ENCODE measurements at regions not wholly inside any gene's neighbourhood (a gene's known extent, or its start where the extent isn't known, plus 50 kb on each side); places are given as distances from the start of the nearest gene placed in this dataset.
"Not testable (repeated sequence)": the region's sequence is repeated elsewhere in the genome, so short reads cannot be mapped to it uniquely, and the experiment has no call there.

- in situ Hi-C loops (cut with HindIII; ENCODE audit: low pct_unique_long_range_greater_than_20kb, low sequenced_read_pairs), result no loop called here
Observed at GRCh38 chr13:107649079-107649478, 566.3 kb downstream of the LIG4 start.

GRCh38 chr13:107644136-107644535 is 571.2 kb downstream of the LIG4 start:
- no peak for TF ChIP-seq JUND (IDR thresholded peaks at IDR 0.05; ENCODE audit: low read depth)
- in situ Hi-C loops (cut with HindIII; ENCODE audit: low pct_unique_long_range_greater_than_20kb, low sequenced_read_pairs), result no loop called here
- no peak for DNase-seq (ENCODE audit: low read depth in 1 of 2, low spot score in 1 of 2)

More at GRCh38 chr13:107649079-107649478, 566.3 kb downstream of the LIG4 start:
- TF ChIP-seq JUND (IDR thresholded peaks at IDR 0.05; ENCODE audit: low read depth), result no peak
- DNase-seq (ENCODE audit: low read depth in 1 of 2, low spot score in 1 of 2), result no peak

DNA sequence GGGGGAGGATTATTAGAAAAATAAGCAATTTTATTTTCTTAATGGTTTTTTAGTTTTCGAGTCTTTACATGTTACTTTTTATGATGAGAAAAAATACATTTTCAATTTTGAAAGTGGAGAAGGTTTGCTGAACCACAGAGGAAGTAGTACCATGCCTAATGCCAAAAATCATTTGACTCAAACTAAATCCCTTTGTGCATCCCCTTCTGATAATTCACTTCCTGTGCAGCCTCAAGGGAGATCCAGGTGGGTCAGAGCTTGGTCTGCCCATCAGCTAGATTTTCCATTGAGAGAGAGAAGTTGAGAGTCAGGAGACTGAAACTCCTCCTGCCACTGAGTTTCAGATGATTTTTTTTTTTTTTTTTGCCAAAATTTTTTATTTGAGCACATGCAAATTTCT is 571.7 kb downstream of the LIG4 start:
- no peak for DNase-seq (ENCODE audit: low read depth in 1 of 2, low spot score in 1 of 2)
- no peak for TF ChIP-seq JUND (IDR thresholded peaks at IDR 0.05; ENCODE audit: low read depth)
- in situ Hi-C loops (cut with HindIII; ENCODE audit: low pct_unique_long_range_greater_than_20kb, low sequenced_read_pairs), result no loop called here

GRCh38 chr13:107642831-107643230 is 572.5 kb downstream of the LIG4 start:
- in situ Hi-C loops (cut with HindIII; ENCODE audit: low pct_unique_long_range_greater_than_20kb, low sequenced_read_pairs), result no loop called here
- DNase-seq (ENCODE audit: low read depth in 1 of 2, low spot score in 1 of 2), result no peak
- no peak for TF ChIP-seq JUND (IDR thresholded peaks at IDR 0.05; ENCODE audit: low read depth)

- in situ Hi-C loops (cut with HindIII; ENCODE audit: low pct_unique_long_range_greater_than_20kb, low sequenced_read_pairs), result no loop called here
- no peak for DNase-seq (ENCODE audit: low read depth in 1 of 2, low spot score in 1 of 2)
- TF ChIP-seq JUND (IDR thresholded peaks at IDR 0.05; ENCODE audit: low read depth), result no peak
Observed at GRCh38 chr13:107641574-107641973, 573.8 kb downstream of the LIG4 start.

DNA sequence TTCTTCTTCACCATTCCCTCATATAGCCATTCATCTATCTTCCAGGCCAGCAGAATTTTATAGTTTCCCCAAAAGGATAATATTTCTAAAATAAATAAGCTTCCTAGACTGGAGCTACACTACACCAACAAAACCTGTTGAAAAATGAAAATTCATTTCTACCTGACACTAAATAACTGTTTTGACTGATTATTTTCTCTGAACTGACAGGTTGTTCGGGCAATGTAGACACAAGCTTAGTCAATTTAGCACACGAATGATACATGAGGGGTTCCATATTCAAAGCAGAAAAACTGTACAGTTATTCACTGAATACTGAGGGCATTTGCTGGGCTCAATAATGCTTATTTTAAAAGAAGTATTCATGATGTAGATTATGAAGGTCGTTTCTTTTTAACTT is 589.7 kb downstream of the LIG4 start:
- in situ Hi-C loops (cut with HindIII; ENCODE audit: low pct_unique_long_range_greater_than_20kb, low sequenced_read_pairs), result no loop called here
- TF ChIP-seq JUND (IDR thresholded peaks at IDR 0.05; ENCODE audit: low read depth), result no peak
- DNase-seq (ENCODE audit: low read depth in 1 of 2, low spot score in 1 of 2), result no peak

DNA sequence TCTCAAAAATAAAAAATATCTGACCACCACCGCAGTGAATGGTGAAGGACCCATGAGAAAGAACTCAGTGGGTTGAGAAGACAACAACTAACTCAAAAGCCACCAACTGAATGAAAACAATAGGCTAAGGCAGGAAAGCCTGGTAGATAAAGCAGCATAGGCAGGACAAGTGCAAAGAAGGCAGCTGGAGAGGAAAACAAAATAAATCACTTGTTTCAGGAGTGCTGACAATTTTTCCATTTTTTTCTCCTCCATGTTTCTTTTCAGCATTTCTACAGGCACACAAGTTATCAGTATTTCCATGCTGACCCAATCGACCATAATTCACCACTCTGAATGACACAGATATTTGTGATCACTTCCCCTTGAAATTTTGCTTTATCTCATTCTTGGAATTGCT is 597.8 kb downstream of the LIG4 start:
- no peak for TF ChIP-seq JUND (IDR thresholded peaks at IDR 0.05; ENCODE audit: low read depth)
- no peak for DNase-seq (ENCODE audit: low read depth in 1 of 2, low spot score in 1 of 2)
- in situ Hi-C loops (cut with HindIII; ENCODE audit: low pct_unique_long_range_greater_than_20kb, low sequenced_read_pairs), result no loop called here

DNA sequence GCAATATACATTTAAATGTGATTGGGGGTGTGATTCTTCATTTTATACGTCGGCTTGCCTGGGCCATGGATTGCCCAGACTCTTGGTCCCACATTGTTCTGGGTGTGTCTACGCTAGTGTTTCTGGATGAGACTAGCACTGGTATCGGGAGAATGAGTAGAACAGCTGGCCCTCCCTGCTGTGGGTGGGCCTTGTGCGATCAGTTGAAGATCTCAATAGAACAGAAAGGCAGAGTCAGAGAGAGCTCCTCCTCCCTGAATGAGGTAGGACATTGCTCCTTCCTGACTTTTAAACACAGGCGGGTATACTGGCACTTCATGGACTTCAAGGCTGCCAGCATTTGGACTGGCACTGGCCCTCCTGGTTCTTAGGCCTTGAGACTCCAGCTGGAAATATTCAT is 603.0 kb downstream of the LIG4 start:
- DNase-seq (ENCODE audit: low read depth in 1 of 2, low spot score in 1 of 2), result no peak
- TF ChIP-seq JUND (IDR thresholded peaks at IDR 0.05; ENCODE audit: low read depth), result no peak
- in situ Hi-C loops (cut with HindIII; ENCODE audit: low pct_unique_long_range_greater_than_20kb, low sequenced_read_pairs), result no loop called here

DNA sequence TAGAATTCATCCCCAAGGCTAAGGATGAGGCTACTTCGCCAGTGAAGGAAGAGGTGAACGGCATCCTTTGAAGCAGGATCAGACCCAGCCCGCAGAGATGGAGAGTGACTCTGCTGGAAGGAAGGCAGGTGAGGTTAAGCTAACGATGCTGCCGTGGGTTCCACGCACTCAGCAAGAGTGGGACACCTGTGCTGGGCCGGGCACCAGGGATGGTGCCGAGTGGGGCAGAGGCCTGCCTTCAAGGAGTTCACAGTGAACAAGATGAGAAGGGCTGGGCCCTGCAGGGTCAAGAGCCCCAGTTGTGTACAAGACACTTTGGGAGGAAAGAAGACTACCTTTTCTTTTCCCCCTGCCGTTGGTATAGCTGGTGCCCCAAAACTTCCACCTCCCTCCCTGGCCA is 606.6 kb downstream of the LIG4 start:
- in situ Hi-C loops (cut with HindIII; ENCODE audit: low pct_unique_long_range_greater_than_20kb, low sequenced_read_pairs), result no loop called here
- no peak for TF ChIP-seq JUND (IDR thresholded peaks at IDR 0.05; ENCODE audit: low read depth)
- DNase-seq (ENCODE audit: low read depth in 1 of 2, low spot score in 1 of 2), result no peak

DNA sequence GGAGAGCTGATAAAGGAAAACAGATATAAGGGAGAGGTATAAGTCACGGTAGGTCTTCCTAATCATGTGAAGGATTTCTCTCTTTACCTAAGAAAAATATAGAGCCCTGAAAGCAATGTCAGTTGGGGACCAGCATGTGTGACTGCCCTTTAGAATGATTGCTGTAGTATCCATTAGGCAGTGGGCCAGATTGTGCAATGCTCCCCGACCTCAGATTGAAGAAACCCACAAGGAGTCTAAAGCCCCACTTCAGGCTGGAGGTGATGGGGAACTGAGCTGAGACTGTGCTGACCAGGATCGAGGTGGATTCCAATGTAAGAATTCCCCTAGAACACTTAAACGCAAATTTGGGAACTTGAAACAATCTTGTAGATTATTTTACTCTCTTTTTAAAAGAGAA is 614.4 kb downstream of the LIG4 start:
- TF ChIP-seq JUND (IDR thresholded peaks at IDR 0.05; ENCODE audit: low read depth), result no peak
- in situ Hi-C loops (cut with HindIII; ENCODE audit: low pct_unique_long_range_greater_than_20kb, low sequenced_read_pairs), result no loop called here
- no peak for DNase-seq (ENCODE audit: low read depth in 1 of 2, low spot score in 1 of 2)

- in situ Hi-C loops (cut with HindIII; ENCODE audit: low pct_unique_long_range_greater_than_20kb, low sequenced_read_pairs), result not testable (repeated sequence)
Observed at GRCh38 chr13:107596306-107596705, 619.0 kb downstream of the LIG4 start.

DNA sequence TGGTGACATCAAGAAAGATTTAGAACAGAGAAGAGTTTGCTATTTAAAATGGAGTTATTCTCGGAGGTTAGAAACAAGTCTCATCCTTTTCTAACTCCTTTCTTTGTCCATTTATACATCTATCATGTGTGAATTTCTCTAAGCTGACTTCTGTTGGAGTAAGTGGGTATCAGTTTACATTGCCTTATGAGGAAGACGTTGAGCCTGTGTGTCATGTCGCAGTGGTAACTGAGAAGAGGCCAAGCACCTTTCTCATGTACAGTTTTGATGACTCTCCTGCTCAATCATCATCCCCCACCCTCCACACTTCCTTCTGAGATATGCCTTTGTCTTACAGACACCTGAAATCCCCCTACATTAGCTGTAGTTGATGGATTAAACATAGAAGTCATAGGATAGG is 624.8 kb downstream of the LIG4 start:
- no peak for DNase-seq (ENCODE audit: low read depth in 1 of 2, low spot score in 1 of 2)
- in situ Hi-C loops (cut with HindIII; ENCODE audit: low pct_unique_long_range_greater_than_20kb, low sequenced_read_pairs), result no loop called here

More at GRCh38 chr13:107596306-107596705, 619.0 kb downstream of the LIG4 start:
- DNase-seq (ENCODE audit: low read depth in 1 of 2, low spot score in 1 of 2), result not testable (repeated sequence)

DNA sequence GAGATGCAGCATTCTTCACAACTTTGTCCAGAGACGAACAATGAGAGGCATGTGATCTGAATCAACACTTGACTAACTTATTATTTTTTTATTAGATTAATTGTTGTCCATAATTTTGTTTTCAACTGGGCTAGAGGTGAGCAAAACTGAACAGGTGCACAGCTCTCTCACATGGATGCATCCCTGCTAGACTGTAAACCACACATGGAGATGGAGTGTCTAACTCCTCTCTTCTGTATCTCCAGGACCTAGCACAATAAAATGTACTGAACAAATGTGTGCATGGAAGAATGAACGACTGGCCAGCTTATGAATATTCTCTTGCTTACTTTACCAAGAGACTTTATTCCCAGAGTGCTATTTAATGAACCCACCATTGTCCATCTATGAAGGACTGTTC is 627.7 kb downstream of the LIG4 start:
- no peak for DNase-seq (ENCODE audit: low read depth in 1 of 2, low spot score in 1 of 2)
- TF ChIP-seq JUND (IDR thresholded peaks at IDR 0.05; ENCODE audit: low read depth), result no peak
- in situ Hi-C loops (cut with HindIII; ENCODE audit: low pct_unique_long_range_greater_than_20kb, low sequenced_read_pairs), result no loop called here

More for the DNA sequence above, 624.8 kb downstream of the LIG4 start:
- no peak for TF ChIP-seq JUND (IDR thresholded peaks at IDR 0.05; ENCODE audit: low read depth)

- DNase-seq (ENCODE audit: low read depth in 1 of 2, low spot score in 1 of 2), result no peak
- in situ Hi-C loops (cut with HindIII; ENCODE audit: low pct_unique_long_range_greater_than_20kb, low sequenced_read_pairs), result no loop called here
- no peak for TF ChIP-seq JUND (IDR thresholded peaks at IDR 0.05; ENCODE audit: low read depth)
Observed at GRCh38 chr13:107586216-107586615, 629.1 kb downstream of the LIG4 start.
